Suprapubic skin (tissue), 3 donors: ENCODE measurements at regions not wholly inside any gene's neighbourhood (a gene's known extent, or its start where the extent isn't known, plus 50 kb on each side); places are given as distances from the start of the nearest gene placed in this dataset.

ENCODE experiments used
- EP300 ChIP-seq: sonication (generic); formaldehyde crosslinking; IDR thresholded peaks from one replicate; pipeline ENCODE4 v1.6.1; 2017; ENCODE audit warnings: antibody characterized with exemption
- POLR2A ChIP-seq, 2 donors: fragments of 450-650 bp; IDR thresholded peaks; one replicate each; pipeline ENCODE4 v1.6.1; 2017; ENCODE audit warnings: antibody characterized with exemption in 2 of 2, mild to moderate bottlenecking in 2 of 2, moderate library complexity in 2 of 2
- TF ChIP-seq, protein P1 (sequence below), 2 donors: fragments of 200-600 bp in 1 of 2; fragments of 450-650 bp in 1 of 2; sonication (generic) in 1 of 2; IDR thresholded peaks; one replicate each; pipeline ENCODE4 v1.5.1; 2016 to 2019; ENCODE audit warnings: antibody characterized with exemption in 2 of 2, mild to moderate bottlenecking in 1 of 2, moderate library complexity in 1 of 2

DNA sequence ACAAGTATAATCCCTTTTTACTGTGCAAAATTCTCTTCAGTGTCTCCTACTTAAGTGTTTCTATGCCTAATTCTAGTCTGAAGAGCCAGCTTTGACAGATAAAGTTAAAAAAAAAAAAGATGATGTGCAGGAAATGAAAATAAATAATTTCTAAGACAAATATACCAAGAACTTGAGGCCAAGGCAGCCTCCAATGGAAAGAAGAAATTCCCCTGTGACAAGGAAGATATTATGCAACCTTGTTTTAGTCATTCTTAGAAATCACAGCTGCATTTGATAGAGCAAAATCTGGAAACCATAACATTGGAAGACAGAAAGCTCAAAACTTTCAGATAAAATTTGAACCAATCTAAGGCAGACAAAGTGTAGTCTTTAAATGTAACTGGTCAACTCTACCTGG lies 375.9 kb upstream of the TLE4 start:
- TF ChIP-seq EP300 (no peak), POLR2A (IDR thresholded peaks at IDR 0.05) (no peak)
- TF ChIP-seq, protein P1, sequence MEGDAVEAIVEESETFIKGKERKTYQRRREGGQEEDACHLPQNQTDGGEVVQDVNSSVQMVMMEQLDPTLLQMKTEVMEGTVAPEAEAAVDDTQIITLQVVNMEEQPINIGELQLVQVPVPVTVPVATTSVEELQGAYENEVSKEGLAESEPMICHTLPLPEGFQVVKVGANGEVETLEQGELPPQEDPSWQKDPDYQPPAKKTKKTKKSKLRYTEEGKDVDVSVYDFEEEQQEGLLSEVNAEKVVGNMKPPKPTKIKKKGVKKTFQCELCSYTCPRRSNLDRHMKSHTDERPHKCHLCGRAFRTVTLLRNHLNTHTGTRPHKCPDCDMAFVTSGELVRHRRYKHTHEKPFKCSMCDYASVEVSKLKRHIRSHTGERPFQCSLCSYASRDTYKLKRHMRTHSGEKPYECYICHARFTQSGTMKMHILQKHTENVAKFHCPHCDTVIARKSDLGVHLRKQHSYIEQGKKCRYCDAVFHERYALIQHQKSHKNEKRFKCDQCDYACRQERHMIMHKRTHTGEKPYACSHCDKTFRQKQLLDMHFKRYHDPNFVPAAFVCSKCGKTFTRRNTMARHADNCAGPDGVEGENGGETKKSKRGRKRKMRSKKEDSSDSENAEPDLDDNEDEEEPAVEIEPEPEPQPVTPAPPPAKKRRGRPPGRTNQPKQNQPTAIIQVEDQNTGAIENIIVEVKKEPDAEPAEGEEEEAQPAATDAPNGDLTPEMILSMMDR (IDR thresholded peaks at IDR 0.05), result no peak
